ENCODE measurements at regions not wholly inside any gene's neighbourhood (a gene's known extent, or its start where the extent isn't known, plus 50 kb on each side); places are given as distances from the start of the nearest gene placed in this dataset.

GRCh38 chr15:47326410-47327333 lies 390.6 kb upstream of the SEMA6D start:
- H3K4me1 ChIP-seq (ENCODE audit: insufficient read depth, low read length), result no peaks in the 10 kb centered on the region
- H3K79me2 ChIP-seq (ENCODE audit: insufficient read depth, low read length), result no peaks in the 10 kb centered on the region
- no peaks in the 10 kb centered on the region for H3K27me3 ChIP-seq (ENCODE audit: control insufficient read depth in 1 of 2, insufficient read depth in 2 of 2, low read length in 2 of 2)
- no peak overlapping the region for H2AFZ ChIP-seq (ENCODE audit: low read length)
- BruUV-seq (replicated peaks), result no TSS peak
- H3K36me3 ChIP-seq (replicated peaks in 1 of 2; ENCODE audit: control insufficient read depth in 1 of 2, insufficient read depth in 2 of 2, low read length in 2 of 2), result no peaks in the 10 kb centered on the region
- no peak for FAIRE-seq
- H3K27ac ChIP-seq (ENCODE audit: extremely low read length, insufficient read depth, low read length), result no peak overlapping the region
- H3K9ac ChIP-seq (ENCODE audit: insufficient read depth, low read depth, low read length), result no peak overlapping the region
- ChIA-PET CTCF (ENCODE audit: low intra/inter-chr PET ratio, low total read pairs) (no interaction called here), POLR2A (no interaction called here)
- intact Hi-C loops (cut with micrococcal nuclease; ENCODE audit: unreplicated experiment) (no loop called here), in situ Hi-C loops (cut with HindIII; ENCODE audit: extremely low pct_ligation_motif_present, low pct_unique_long_range_greater_than_20kb) (no loop called here)
- H3K4me3 ChIP-seq (replicated peaks in 1 of 3; ENCODE audit: insufficient read depth in 1 of 3, low read depth in 2 of 3, low read length in 3 of 3), result no peak overlapping the region
- TF ChIP-seq CENPBD1 (CRISPR knock-in tag; IDR thresholded peaks at IDR 0.05; ENCODE audit: borderline replicate concordance, low read depth), result no peak
- no peak for TF ChIP-seq NFKBIZ (CRISPR knock-in tag; IDR thresholded peaks at IDR 0.05)
- TF ChIP-seq POLR2AphosphoS2 (IDR thresholded peaks at IDR 0.05; ENCODE audit: low read depth, low read length), result no peak
- TF ChIP-seq PHF20 (CRISPR knock-in tag; IDR thresholded peaks at IDR 0.05), result no peak
- no peak for TF ChIP-seq ZNF34 (CRISPR knock-in tag; IDR thresholded peaks at IDR 0.05; ENCODE audit: borderline replicate concordance)
- no peak for TF ChIP-seq CCDC6 (CRISPR knock-in tag; IDR thresholded peaks at IDR 0.05)
- no peak for TF ChIP-seq ZHX2 (IDR thresholded peaks at IDR 0.05; ENCODE audit: low read depth)
- no peak for TF ChIP-seq ZHX2 (CRISPR knock-in tag; IDR thresholded peaks at IDR 0.05; ENCODE audit: borderline replicate concordance)
- WGBS (ENCODE audit: low lambda C conversion rate), result 0% methylated on average over 5 of the region's 5 CpGs
- no peaks in the 10 kb centered on the region for H4K20me1 ChIP-seq (ENCODE audit: insufficient read depth, low read length)
- H3K9me3 ChIP-seq (ENCODE audit: low read length), result peaks cover 68% of the 10 kb centered on the region
- no peak for ATAC-seq
- no peak overlapping the region for H3K4me2 ChIP-seq (ENCODE audit: low read depth, low read length)
- DNase-seq (ENCODE audit: low spot score), result no peak
